SK-MEL-5 (cell line): ENCODE measurements at regions not wholly inside any gene's neighbourhood (a gene's known extent, or its start where the extent isn't known, plus 50 kb on each side); places are given as distances from the start of the nearest gene placed in this dataset.
"Not testable (repeated sequence)": the region's sequence is repeated elsewhere in the genome, so short reads cannot be mapped to it uniquely, and the experiment has no call there.

Source experiments
- DNase-seq: peaks from one replicate; pipeline ENCODE4 v3.0.0-alpha.2; 2016; ENCODE audit warnings: low read depth, low spot score
- in situ Hi-C: cut with HindIII; loops from 2 replicates; pipeline ENCODE4 v1.10.0; 2016; ENCODE audit warnings: low sequenced_read_pairs, high pct_unique_total_duplicates, low pct_unique_long_range_greater_than_20kb

DNA sequence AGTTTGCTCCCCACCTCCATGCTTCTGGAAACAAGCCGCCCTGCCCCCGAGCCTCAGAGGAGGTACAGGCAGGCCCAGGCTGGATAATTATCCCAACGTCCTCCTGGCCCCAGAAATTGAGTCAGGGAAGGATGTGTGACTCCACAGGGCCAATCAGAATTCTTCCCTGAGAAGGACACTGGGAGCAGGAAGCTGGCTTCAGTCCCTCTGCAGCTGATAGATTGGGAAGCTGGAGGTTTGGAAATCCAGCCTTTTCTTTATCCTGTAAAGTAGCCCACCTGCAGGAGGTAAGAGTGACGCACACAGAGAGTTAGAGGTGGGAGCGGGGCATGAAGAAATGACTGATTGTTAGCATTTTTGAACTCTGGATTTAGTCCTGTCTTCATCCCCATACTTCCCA, 97.5 kb upstream of the CD82 start:
- in situ Hi-C loops: no loop called here
- no peak for DNase-seq

DNA sequence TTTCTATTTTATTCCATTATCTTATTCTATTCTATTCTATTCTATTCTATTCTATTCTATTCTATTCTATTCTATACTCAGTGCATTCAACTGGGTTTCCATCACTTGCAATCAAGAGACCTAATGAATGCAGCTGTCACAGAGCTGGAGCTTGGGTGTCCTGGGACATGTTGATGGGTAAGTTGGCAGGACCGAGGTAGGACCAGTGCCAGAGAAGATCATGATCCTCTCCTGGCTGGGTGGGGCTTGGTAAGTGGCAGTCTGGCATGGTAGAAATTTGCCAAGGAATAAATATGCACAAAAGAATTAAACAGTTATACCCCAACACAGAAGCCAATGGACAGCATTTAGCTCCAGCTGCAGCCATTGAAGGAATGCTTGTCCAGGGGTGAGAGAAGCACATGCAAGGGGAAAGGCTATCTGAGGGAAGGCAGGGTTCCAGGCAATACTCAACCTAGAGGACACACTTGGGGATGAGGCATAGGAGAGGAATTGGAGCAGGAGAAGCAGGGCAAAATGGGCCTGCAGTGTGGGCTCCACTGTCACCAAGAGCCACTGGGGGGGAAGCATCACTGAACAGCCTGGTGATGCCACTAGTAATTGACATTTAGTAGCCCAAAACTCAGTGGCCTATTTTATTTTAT, 97.0 kb upstream of the CD82 start:
- in situ Hi-C loops: no loop called here

GRCh38 chr11:44469412-44469811, 96.1 kb upstream of the CD82 start:
- DNase-seq: no peak
- in situ Hi-C loops: no loop called here

More for the DNA sequence above, 97.0 kb upstream of the CD82 start:
- DNase-seq: no peak

- in situ Hi-C loops: no loop called here
- DNase-seq: no peak
Measured at GRCh38 chr11:44470854-44471253, 94.6 kb upstream of the CD82 start.

GRCh38 chr11:44471603-44472002, 93.9 kb upstream of the CD82 start:
- no peak for DNase-seq
- in situ Hi-C loops: no loop called here

DNA sequence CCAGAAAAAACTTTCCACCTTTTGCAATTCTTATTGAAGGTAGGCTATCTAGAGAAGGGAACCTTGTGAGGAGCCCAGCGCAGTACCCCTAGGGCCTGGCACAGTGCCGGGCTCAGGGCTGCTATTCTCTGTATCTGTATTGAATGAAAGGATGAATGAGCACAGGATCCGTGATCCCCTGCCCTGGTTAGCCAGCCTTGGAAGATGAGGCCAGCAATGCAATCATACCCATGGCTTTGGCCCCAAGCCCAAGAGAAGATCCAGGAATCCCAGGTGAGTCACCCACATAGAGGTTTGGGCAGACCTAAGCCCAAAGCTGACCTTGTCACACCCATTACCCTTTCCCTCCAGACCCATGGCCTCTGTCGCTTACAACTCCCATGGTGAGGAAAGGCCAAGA, 92.5 kb upstream of the CD82 start:
- DNase-seq: no peak
- in situ Hi-C loops: no loop called here

DNA sequence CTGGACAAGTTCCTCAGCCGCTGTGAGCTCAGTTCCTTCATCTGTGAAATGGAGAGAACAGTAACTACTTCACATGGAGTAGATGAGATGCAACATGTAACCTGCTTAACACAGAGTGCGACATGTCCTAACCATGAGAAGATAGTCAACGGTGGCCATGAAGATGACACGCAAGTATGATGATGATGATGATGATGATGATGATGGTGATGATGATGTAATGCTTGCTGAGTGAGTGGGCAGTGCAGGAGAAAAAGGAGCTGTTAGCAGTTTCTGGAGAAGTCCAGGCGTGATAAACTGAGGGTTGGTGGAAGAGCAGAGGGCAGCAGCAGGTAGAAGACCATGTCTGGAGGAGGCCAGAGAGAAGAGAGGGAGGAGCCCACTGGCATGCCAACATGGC, 90.8 kb upstream of the CD82 start:
- DNase-seq: no peak
- in situ Hi-C loops: no loop called here

DNA sequence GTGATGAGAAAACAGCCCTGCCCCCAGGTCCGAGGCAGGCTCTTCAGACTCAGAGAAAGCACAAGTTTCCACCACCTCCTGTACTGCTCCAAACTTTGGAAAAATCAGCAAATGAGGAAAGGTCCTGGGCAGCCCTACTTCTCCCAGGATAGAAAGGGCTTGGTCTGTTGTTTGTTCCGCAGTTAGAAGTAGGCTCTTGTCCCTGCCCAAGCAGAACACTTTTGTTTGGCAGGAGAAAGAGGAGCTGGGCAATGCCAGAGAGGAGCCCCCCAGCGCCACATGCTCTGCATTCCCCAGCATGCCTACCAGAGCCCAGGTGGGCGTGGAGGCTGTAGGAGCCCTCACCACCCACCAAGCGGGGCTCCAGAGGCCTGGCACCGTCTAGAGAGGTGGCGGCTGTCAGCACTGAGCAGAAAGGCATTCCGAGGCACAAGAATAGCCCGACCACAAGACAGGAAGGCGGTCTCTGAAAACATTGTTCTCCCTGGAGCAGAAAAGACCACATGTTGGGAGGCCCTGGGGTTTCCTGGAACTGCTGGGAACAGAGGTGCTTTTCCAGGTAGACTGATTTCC, 90.3 kb upstream of the CD82 start:
- in situ Hi-C loops: no loop called here
- DNase-seq: no peak

DNA sequence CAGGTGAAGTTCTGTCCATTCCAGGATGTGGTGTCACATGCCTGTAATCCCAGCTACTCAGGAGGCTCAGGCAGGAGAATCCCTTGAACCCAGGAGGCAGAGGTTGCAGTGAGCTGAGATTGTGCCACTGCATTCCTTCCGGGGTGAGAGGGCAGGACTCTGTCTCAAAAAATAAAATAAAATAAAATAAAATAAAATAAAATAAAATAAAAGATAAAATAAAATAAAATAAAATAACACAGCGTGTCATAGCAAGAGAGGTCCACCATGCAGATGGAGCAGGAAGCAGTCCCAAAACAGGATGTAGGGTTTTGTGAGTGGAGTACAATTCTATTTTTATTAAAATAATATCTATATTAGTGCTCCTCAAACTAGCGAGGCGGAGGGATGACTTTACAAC, 83.1 kb upstream of the CD82 start:
- DNase-seq, in situ Hi-C loops: not testable (repeated sequence)

DNA sequence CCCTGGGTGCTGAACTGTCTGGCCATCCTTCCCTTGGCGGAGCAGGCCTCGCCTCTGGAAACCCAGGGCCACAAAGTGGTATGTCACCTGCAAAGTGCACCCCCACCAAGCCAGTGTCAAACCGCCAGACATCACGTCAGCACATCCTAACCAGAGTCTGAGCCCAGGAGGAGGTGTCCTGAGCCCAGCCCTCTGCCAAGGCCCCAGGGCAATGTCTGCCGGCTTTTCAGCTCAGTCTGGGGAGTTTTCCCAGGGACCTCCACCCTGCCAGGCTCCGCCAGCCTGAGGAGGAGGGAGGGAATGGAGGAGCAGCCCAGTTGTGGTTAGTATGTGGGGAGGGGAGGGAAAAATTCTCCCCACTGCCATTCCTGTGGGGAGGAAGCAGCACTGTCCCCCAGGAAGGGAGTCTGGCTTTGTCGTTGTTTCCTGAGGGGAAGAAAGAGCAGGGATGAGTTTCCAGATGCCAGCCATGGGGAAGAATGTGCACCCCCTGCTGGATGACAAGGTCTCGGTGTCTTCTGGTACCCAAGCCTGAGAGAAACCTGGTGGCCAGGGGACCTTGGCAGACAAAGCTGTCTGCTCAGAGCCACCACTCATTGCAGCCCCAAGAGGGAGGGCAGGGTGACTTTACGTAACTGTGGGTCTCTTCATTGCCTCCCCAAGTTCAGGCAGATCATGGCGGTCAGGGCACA, 81.4 kb upstream of the CD82 start:
- DNase-seq: peak; percentile 57
- in situ Hi-C loops: no loop called here

- in situ Hi-C loops: no loop called here
- DNase-seq: no peak
Measured at GRCh38 chr11:44488165-44488965, 77.1 kb upstream of the CD82 start.

DNA sequence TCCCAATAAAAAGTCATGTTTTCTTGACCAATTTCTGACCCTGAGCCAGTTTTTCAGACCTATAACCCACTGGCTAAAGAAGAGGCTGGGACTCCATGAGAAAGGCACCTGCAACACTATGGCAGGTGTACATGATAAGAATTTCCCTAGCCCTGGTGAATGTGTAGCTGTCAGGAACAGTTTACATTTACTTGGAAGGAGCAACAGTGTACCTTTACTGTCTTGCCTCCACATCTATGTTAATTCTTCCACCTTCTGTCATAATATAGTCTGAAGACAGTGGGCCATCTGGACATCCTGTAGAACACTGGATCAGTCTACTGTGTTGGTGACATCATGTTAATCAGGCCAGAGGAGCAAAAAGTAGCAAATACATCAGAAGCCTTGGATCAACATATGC, 72.1 kb upstream of the CD82 start:
- in situ Hi-C loops: no loop called here
- no peak for DNase-seq

- DNase-seq: no peak
- in situ Hi-C loops: no loop called here
Measured at GRCh38 chr11:44493930-44494329, 71.5 kb upstream of the CD82 start.

GRCh38 chr11:44494785-44495184, 70.7 kb upstream of the CD82 start:
- no peak for DNase-seq
- in situ Hi-C loops: no loop called here

- no peak for DNase-seq
- in situ Hi-C loops: no loop called here
Measured at GRCh38 chr11:44496391-44496790, 69.1 kb upstream of the CD82 start.

- DNase-seq: no peak
- in situ Hi-C loops: no loop called here
Measured at GRCh38 chr11:44498089-44498871, 67.2 kb upstream of the CD82 start.

DNA sequence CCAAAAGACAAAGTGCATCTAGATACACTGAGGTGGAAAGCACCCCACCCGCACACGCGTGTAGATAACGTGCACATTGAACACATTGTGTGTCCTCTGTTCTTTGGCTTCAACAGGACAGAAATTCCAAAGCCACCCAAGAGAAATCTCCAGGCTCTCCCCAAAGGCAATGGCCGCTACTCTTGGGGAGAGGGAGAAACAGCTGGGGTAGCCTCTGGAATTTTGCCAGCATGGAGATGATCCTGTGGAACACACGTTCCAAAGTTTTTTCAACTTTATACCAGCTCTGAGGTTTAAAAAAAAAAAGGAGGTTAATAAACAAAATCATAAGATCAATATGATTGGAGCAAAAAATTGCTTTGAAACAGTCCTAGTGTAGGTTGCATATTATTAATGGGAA, 63.0 kb upstream of the CD82 start:
- in situ Hi-C loops: no loop called here
- no peak for DNase-seq

- in situ Hi-C loops: no loop called here
Measured at GRCh38 chr11:44505581-44506054, 59.8 kb upstream of the CD82 start.

More at GRCh38 chr11:44505581-44506054, 59.8 kb upstream of the CD82 start:
- DNase-seq: no peak
